ENCODE measurements at regions not wholly inside any gene's neighbourhood (a gene's known extent, or its start where the extent isn't known, plus 50 kb on each side); places are given as distances from the start of the nearest gene placed in this dataset.
A peak's percentile ranks its signal among the peaks of the same experiment; 100 is the strongest.

DNA sequence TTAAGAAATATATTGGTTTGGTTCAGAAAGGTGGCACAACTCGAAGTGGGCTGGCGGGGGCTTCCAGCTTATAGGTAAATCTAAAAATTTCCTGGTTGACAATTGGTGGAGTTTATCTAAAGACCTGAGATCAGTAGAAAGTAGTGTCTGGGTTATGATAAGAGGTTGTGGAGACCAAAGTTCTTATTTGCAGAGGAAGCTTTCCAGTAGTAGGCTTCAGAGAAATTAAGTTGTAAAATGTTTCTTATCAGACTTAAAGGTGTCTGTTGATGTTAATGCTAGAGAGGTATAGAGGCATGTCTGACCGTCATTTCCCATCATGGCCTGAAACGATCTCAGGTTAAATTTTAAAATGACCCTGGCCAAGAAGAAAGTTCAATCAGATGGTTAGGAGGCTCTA is 565.2 kb upstream of the DPPA4 start:
- Histone ChIP-seq H3K79me2 (no peaks in the 10 kb centered on the region), H3K27ac (no peak overlapping the region), H3K4me1 (ENCODE audit: insufficient read depth) (no peaks in the 10 kb centered on the region), H3K9me2 (replicated peaks; ENCODE audit: insufficient read depth) (no peaks in the 10 kb centered on the region), H3K4me2 (no peak overlapping the region), H4K20me1 (ENCODE audit: insufficient read depth, poor library complexity, severe bottlenecking) (no peaks in the 10 kb centered on the region), H3K27me3 (no peaks in the 10 kb centered on the region), H3K4me3 (no peak overlapping the region), H3K36me3 (replicated peaks; ENCODE audit: insufficient read depth, low read depth) (no peaks in the 10 kb centered on the region), H2AFZ (no peak overlapping the region), H3K9me3 (ENCODE audit: low read depth) (no peaks in the 10 kb centered on the region)
- TF ChIP-seq EZH2 (IDR thresholded peaks at IDR 0.05; ENCODE audit: borderline replicate concordance) (no peak), EZH2phosphoT487 (IDR thresholded peaks at IDR 0.05; ENCODE audit: low read depth, severe bottlenecking, unreplicated experiment) (peak; percentile 94)
- DNase-seq (ENCODE audit: low spot score), result no peak
- 49% methylated on average over 4 of the region's 4 CpGs for WGBS (ENCODE audit: low lambda C conversion rate, missing lambda C conversion rate)

- no peaks in the 10 kb centered on the region for H3K4me1 ChIP-seq (ENCODE audit: insufficient read depth)
- no peaks in the 10 kb centered on the region for H3K79me2 ChIP-seq
- no peak overlapping the region for H2AFZ ChIP-seq
- H3K4me3 ChIP-seq, result no peak overlapping the region
- H3K9me3 ChIP-seq (ENCODE audit: low read depth), result no peaks in the 10 kb centered on the region
- H4K20me1 ChIP-seq (ENCODE audit: insufficient read depth, poor library complexity, severe bottlenecking), result no peaks in the 10 kb centered on the region
- no peak overlapping the region for H3K4me2 ChIP-seq
- H3K27ac ChIP-seq, result no peak overlapping the region
- H3K36me3 ChIP-seq (replicated peaks; ENCODE audit: insufficient read depth, low read depth), result no peaks in the 10 kb centered on the region
- WGBS (ENCODE audit: low lambda C conversion rate, missing lambda C conversion rate), result 76% methylated on average over 2 of the region's 2 CpGs
- no peaks in the 10 kb centered on the region for H3K27me3 ChIP-seq
- no peaks in the 10 kb centered on the region for H3K9me2 ChIP-seq (replicated peaks; ENCODE audit: insufficient read depth)
- TF ChIP-seq CTCF (IDR thresholded peaks at IDR 0.05; ENCODE audit: poor library complexity) (peak; percentile 8), EZH2phosphoT487 (IDR thresholded peaks at IDR 0.05; ENCODE audit: low read depth, severe bottlenecking, unreplicated experiment) (no peak), EZH2 (IDR thresholded peaks at IDR 0.05; ENCODE audit: borderline replicate concordance) (no peak)
- DNase-seq (ENCODE audit: low spot score), result no peak
Measured at GRCh38 chr3:109903100-109903499, 565.8 kb upstream of the DPPA4 start.

- Histone ChIP-seq H2AFZ (no peak overlapping the region), H3K36me3 (replicated peaks; ENCODE audit: insufficient read depth, low read depth) (no peaks in the 10 kb centered on the region), H3K27me3 (no peaks in the 10 kb centered on the region), H3K4me1 (ENCODE audit: insufficient read depth) (no peaks in the 10 kb centered on the region), H3K27ac (no peak overlapping the region), H3K4me2 (no peak overlapping the region), H3K9me3 (ENCODE audit: low read depth) (no peaks in the 10 kb centered on the region), H3K79me2 (no peaks in the 10 kb centered on the region), H3K9me2 (replicated peaks; ENCODE audit: insufficient read depth) (no peaks in the 10 kb centered on the region), H3K4me3 (no peak overlapping the region), H4K20me1 (ENCODE audit: insufficient read depth, poor library complexity, severe bottlenecking) (no peaks in the 10 kb centered on the region)
- TF ChIP-seq CTCF (IDR thresholded peaks at IDR 0.05; ENCODE audit: poor library complexity) (no peak), EZH2phosphoT487 (IDR thresholded peaks at IDR 0.05; ENCODE audit: low read depth, severe bottlenecking, unreplicated experiment) (no peak), EZH2 (IDR thresholded peaks at IDR 0.05; ENCODE audit: borderline replicate concordance) (no peak)
- DNase-seq (ENCODE audit: low spot score), result no peak
- 88% methylated on average over 6 of the region's 6 CpGs for WGBS (ENCODE audit: low lambda C conversion rate, missing lambda C conversion rate)
Measured at GRCh38 chr3:109910772-109911171, 573.4 kb upstream of the DPPA4 start.

- no peaks in the 10 kb centered on the region for H3K79me2 ChIP-seq
- no peak overlapping the region for H3K27ac ChIP-seq
- H2AFZ ChIP-seq, result no peak overlapping the region
- H3K36me3 ChIP-seq (replicated peaks; ENCODE audit: insufficient read depth, low read depth), result no peaks in the 10 kb centered on the region
- no peak overlapping the region for H3K4me3 ChIP-seq
- no peak for DNase-seq (ENCODE audit: low spot score)
- no peaks in the 10 kb centered on the region for H3K9me2 ChIP-seq (replicated peaks; ENCODE audit: insufficient read depth)
- H3K4me2 ChIP-seq, result no peak overlapping the region
- TF ChIP-seq CTCF (IDR thresholded peaks at IDR 0.05; ENCODE audit: poor library complexity) (no peak), EZH2 (IDR thresholded peaks at IDR 0.05; ENCODE audit: borderline replicate concordance) (no peak), EZH2phosphoT487 (IDR thresholded peaks at IDR 0.05; ENCODE audit: low read depth, severe bottlenecking, unreplicated experiment) (no peak)
- no peaks in the 10 kb centered on the region for H3K9me3 ChIP-seq (ENCODE audit: low read depth)
- no peaks in the 10 kb centered on the region for H3K4me1 ChIP-seq (ENCODE audit: insufficient read depth)
- H4K20me1 ChIP-seq (ENCODE audit: insufficient read depth, poor library complexity, severe bottlenecking), result no peaks in the 10 kb centered on the region
- no peaks in the 10 kb centered on the region for H3K27me3 ChIP-seq
- WGBS (ENCODE audit: low lambda C conversion rate, missing lambda C conversion rate), result 79% methylated on average over 2 of the region's 2 CpGs
Measured at GRCh38 chr3:109918740-109919139, 581.4 kb upstream of the DPPA4 start.
